PC-3 (cell line): ENCODE measurements at regions not wholly inside any gene's neighbourhood (a gene's known extent, or its start where the extent isn't known, plus 50 kb on each side); places are given as distances from the start of the nearest gene placed in this dataset.

Experiments used
- ATAC-seq: fragments of 200-7000 bp; cut with Tn5 transposase; 2 replicates; pipeline ENCODE4 v1.9.1; 2020; ENCODE audit warnings: mild to moderate bottlenecking, moderate library complexity
- BruUV-seq: library from RNA; stranded (reverse); fragments of 400-500 nt; replicated peaks from 2 replicates; lab custom pipeline; 2021; lab: Mats Ljungman, UMichigan
- CTCF ChIA-PET: fragments of 300-600 bp; sonication (Branson Sonifier 250); formaldehyde crosslinking; loops from one replicate; lab custom pipeline; 2022; ENCODE audit warnings: antibody characterized with exemption; lab: Charles Lee
- POLR2A ChIA-PET: fragments of 300-600 bp; sonication (Branson Sonifier 250); formaldehyde crosslinking; loops from one replicate; lab custom pipeline; 2022; ENCODE audit warnings: antibody characterized with exemption; ENCODE audit not compliant: unreplicated experiment; lab: Charles Lee
- DNase-seq: peaks from one replicate; pipeline ENCODE4 v3.0.0-alpha.2; 2015
- H2AFZ ChIP-seq: fragments of 300-600 bp; sonication (generic); 2 replicates; pipeline ENCODE4 v1.6.0; 2016; ENCODE audit warnings: antibody characterized with exemption, low read length
- H3F3A ChIP-seq: fragments of 300-600 bp; sonication (generic); one replicate; pipeline ENCODE4 v1.6.0; 2017; ENCODE audit warnings: antibody characterized with exemption, low read length, control low read depth, mild to moderate bottlenecking; ENCODE audit not compliant: unreplicated experiment
- H3K27ac ChIP-seq: fragments of 300-600 bp; sonication (generic); 2 replicates; pipeline ENCODE4 v1.5.1; 2016; ENCODE audit warnings: mild to moderate bottlenecking, low read length
- H3K27me3 ChIP-seq: fragments of 300-600 bp; sonication (generic); 2 replicates; pipeline ENCODE4 v1.6.1; 2016; ENCODE audit warnings: low read length, mixed read lengths
- H3K36me3 ChIP-seq: fragments of 300-600 bp; sonication (generic); 2 replicates; pipeline ENCODE4 v1.6.1; 2016; ENCODE audit warnings: low read depth, mixed run types, low read length, mixed read lengths
- H3K4me1 ChIP-seq: fragments of 300-600 bp; sonication (generic); 2 replicates; pipeline ENCODE4 v1.5.1; 2016; ENCODE audit warnings: low read length; ENCODE audit not compliant: insufficient read depth
- H3K4me2 ChIP-seq: fragments of 300-600 bp; sonication (generic); 2 replicates; pipeline ENCODE4 v1.6.0; 2016; ENCODE audit warnings: low read length
- H3K4me3 ChIP-seq: fragments of 300-600 bp; sonication (generic); 2 replicates; pipeline ENCODE4 v1.5.1; 2016; ENCODE audit warnings: mild to moderate bottlenecking, low read length, mixed read lengths
- H3K79me2 ChIP-seq: fragments of 300-600 bp; sonication (generic); 2 replicates; pipeline ENCODE4 v1.6.1; 2017; ENCODE audit warnings: low read length, mixed read lengths
- H3K9ac ChIP-seq: fragments of 300-600 bp; sonication (generic); 2 replicates; pipeline ENCODE4 v1.6.0; 2016; ENCODE audit warnings: mild to moderate bottlenecking, low read length
- H3K9me2 ChIP-seq: fragments of 300-600 bp; sonication (generic); replicated peaks from 2 replicates; pipeline ENCODE4 v1.6.1; 2016; ENCODE audit warnings: mixed run types, low read length, mixed read lengths
- H3K9me3 ChIP-seq: fragments of 300-600 bp; sonication (generic); 2 replicates; pipeline ENCODE4 v1.6.1; 2016; ENCODE audit warnings: low read length, mixed read lengths
- H4K20me1 ChIP-seq: fragments of 300-600 bp; sonication (generic); 2 replicates; pipeline ENCODE4 v1.6.1; 2016; ENCODE audit warnings: low read length, mixed read lengths
- EZH2 ChIP-seq: fragments of 300-600 bp; sonication (generic); IDR thresholded peaks from one replicate; pipeline ENCODE4 v1.6.1; 2017; ENCODE audit warnings: antibody characterized with exemption, mild to moderate bottlenecking, low read length; ENCODE audit not compliant: unreplicated experiment
- EZH2phosphoT487 ChIP-seq: fragments of 300-600 bp; sonication (generic); IDR thresholded peaks from 2 replicates; pipeline ENCODE4 v1.6.1; 2018; ENCODE audit warnings: mild to moderate bottlenecking, antibody characterized with exemption, low read length, borderline replicate concordance
- intact Hi-C: fragments of 100-400 bp; cut with micrococcal nuclease; formaldehyde crosslinking; loops from 2 replicates; pipeline ENCODE4 v1.9.0; 2023
- TF ChIP-seq, protein P1 (sequence below): fragments of 300-600 bp; sonication (generic); conservative IDR thresholded peaks from 2 replicates; pipeline ENCODE4 v1.5.1; 2017; ENCODE audit warnings: antibody characterized with exemption, low read depth, mild to moderate bottlenecking, low read length

DNA sequence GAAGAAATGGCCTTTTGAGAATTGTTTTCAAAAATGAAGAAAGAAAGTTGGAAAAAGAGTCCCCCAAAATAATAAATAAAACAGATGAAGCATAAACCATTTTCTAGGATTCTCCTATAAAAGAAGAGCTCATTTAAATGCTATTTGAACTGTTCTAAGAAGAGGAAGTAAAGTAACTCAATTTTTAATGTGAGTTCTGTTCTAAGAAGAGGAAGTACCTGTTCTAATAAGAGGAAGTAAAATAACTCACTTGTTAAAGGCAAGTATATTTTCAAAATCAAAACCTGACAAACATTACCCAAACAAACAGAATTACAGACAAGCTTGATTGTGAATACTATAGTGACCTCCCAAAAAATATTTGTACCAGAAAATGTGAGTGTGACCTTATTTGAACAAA is 1326.3 kb downstream of the C4orf33 start:
- Histone ChIP-seq H3K4me3 (no peak overlapping the region), H3K4me1 (no peaks in the 10 kb centered on the region), H3K4me2 (no peak overlapping the region), H2AFZ (no peak overlapping the region), H3K9ac (no peak overlapping the region), H3F3A (no peaks in the 10 kb centered on the region), H3K79me2 (no peaks in the 10 kb centered on the region), H3K27me3 (no peaks in the 10 kb centered on the region), H3K9me3 (no peaks in the 10 kb centered on the region), H3K36me3 (no peaks in the 10 kb centered on the region), H3K27ac (no peak overlapping the region), H4K20me1 (no peaks in the 10 kb centered on the region), H3K9me2 (no peaks in the 10 kb centered on the region)
- TF ChIP-seq EZH2phosphoT487 (no peak), EZH2 (no peak)
- TF ChIP-seq, protein P1, sequence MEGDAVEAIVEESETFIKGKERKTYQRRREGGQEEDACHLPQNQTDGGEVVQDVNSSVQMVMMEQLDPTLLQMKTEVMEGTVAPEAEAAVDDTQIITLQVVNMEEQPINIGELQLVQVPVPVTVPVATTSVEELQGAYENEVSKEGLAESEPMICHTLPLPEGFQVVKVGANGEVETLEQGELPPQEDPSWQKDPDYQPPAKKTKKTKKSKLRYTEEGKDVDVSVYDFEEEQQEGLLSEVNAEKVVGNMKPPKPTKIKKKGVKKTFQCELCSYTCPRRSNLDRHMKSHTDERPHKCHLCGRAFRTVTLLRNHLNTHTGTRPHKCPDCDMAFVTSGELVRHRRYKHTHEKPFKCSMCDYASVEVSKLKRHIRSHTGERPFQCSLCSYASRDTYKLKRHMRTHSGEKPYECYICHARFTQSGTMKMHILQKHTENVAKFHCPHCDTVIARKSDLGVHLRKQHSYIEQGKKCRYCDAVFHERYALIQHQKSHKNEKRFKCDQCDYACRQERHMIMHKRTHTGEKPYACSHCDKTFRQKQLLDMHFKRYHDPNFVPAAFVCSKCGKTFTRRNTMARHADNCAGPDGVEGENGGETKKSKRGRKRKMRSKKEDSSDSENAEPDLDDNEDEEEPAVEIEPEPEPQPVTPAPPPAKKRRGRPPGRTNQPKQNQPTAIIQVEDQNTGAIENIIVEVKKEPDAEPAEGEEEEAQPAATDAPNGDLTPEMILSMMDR, result no peak
- DNase-seq (no peak), ATAC-seq (no peak)
- ChIA-PET POLR2A (no interaction called here), CTCF (no interaction called here)
- no TSS peak for BruUV-seq
- intact Hi-C loops, result no loop called here

DNA sequence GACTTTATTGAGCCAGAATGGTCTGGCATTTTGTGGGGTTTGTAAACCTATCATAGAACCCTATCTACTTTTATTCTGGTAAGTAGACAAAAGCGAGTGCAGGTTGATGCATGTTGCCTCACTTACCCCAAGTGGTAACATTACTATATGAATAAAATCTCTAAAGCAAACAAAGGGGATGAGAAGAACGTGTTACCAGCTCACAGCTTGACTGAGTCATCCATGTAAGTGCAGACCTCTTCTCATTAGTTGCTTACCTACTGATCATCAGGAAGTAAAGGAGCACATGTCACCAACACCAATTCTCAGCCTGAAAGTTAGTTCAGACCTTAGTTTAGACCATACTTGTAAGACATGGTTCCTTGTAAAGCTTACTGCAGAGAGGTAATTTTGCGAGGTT is 1328.3 kb downstream of the C4orf33 start:
- H3K27me3 ChIP-seq, result no peaks in the 10 kb centered on the region
- no peaks in the 10 kb centered on the region for H3K36me3 ChIP-seq
- DNase-seq (no peak), ATAC-seq (no peak)
- no peaks in the 10 kb centered on the region for H3F3A ChIP-seq
- no peaks in the 10 kb centered on the region for H3K4me1 ChIP-seq
- ChIA-PET CTCF (no interaction called here), POLR2A (no interaction called here)
- no peaks in the 10 kb centered on the region for H4K20me1 ChIP-seq
- no peaks in the 10 kb centered on the region for H3K9me2 ChIP-seq
- H3K79me2 ChIP-seq, result no peaks in the 10 kb centered on the region
- TF ChIP-seq EZH2, result no peak
- TF ChIP-seq EZH2phosphoT487, result no peak
- TF ChIP-seq, protein P1, result no peak
- no TSS peak for BruUV-seq
- H3K4me3 ChIP-seq, result no peak overlapping the region
- H3K27ac ChIP-seq, result no peak overlapping the region
- no peak overlapping the region for H2AFZ ChIP-seq
- H3K4me2 ChIP-seq, result no peak overlapping the region
- no peaks in the 10 kb centered on the region for H3K9me3 ChIP-seq
- intact Hi-C loops, result no loop called here
- H3K9ac ChIP-seq, result no peak overlapping the region

DNA sequence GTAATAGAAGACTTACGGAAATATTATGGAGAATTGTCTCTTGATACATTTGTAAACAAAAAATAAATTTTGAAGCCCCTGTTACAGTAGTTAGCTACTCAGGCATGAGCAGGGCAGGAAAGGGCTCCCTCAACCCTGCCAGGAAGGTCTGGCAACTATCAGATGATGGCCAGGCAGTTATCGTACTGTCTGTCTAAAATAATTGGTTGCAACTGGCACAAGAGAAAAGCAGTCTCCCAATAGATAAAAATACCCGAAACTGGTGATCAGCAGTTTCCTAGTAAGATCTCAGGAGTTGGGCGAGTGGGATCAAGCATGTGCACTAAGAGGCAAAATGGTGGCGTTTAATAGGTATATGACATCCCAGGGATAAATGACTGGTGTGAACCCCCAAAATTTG is 1336.3 kb downstream of the C4orf33 start:
- BruUV-seq, result no TSS peak
- ChIA-PET CTCF (no interaction called here), POLR2A (no interaction called here)
- Histone ChIP-seq H3K4me2 (no peak overlapping the region), H3K4me3 (no peak overlapping the region), H3K4me1 (no peaks in the 10 kb centered on the region), H4K20me1 (no peaks in the 10 kb centered on the region), H3K9ac (no peak overlapping the region), H3K9me2 (no peaks in the 10 kb centered on the region), H3F3A (no peaks in the 10 kb centered on the region), H3K27me3 (no peaks in the 10 kb centered on the region), H2AFZ (no peak overlapping the region), H3K9me3 (no peaks in the 10 kb centered on the region), H3K27ac (no peak overlapping the region), H3K36me3 (no peaks in the 10 kb centered on the region), H3K79me2 (no peaks in the 10 kb centered on the region)
- TF ChIP-seq, protein P1, result no peak
- TF ChIP-seq EZH2phosphoT487, result no peak
- no peak for TF ChIP-seq EZH2
- DNase-seq, result no peak
- intact Hi-C loops, result no loop called here
- ATAC-seq, result no peak
